B cell (primary cell): ENCODE measurements at regions not wholly inside any gene's neighbourhood (a gene's known extent, or its start where the extent isn't known, plus 50 kb on each side); places are given as distances from the start of the nearest gene placed in this dataset.

ENCODE experiments used
- EZH2 ChIP-seq: IDR thresholded peaks from 2 replicates; pipeline ENCODE4 v1.6.1; 2012; ENCODE audit warnings: borderline replicate concordance, low read depth, mild to moderate bottlenecking, moderate library complexity, low read length; ENCODE audit not compliant: insufficient read depth, poor library complexity, severe bottlenecking
- TF ChIP-seq, protein P1 (sequence below): fragments of 200-600 bp; IDR thresholded peaks from one replicate; pipeline ENCODE4 v1.8.0; 2022; ENCODE audit warnings: antibody characterized with exemption, mild to moderate bottlenecking

DNA sequence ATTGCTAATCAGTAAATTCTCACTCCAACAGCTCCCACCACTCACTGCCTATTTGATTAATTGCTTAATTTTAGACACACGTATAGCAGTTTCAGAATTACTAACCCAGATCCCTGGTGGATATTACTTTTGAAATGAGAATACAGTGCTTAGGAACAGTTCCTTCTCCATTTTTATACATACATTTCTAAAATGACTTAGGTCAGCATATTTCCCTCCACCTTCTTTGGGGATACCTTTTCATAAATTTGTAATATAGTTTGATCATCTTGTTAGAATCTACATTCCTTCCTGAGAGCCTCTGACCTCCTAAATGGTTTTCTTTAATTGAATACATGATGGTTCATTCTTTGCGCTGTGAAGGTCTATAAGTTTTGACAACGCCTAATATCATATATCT is 279.8 kb upstream of the NETO1 start:
- TF ChIP-seq, protein P1, sequence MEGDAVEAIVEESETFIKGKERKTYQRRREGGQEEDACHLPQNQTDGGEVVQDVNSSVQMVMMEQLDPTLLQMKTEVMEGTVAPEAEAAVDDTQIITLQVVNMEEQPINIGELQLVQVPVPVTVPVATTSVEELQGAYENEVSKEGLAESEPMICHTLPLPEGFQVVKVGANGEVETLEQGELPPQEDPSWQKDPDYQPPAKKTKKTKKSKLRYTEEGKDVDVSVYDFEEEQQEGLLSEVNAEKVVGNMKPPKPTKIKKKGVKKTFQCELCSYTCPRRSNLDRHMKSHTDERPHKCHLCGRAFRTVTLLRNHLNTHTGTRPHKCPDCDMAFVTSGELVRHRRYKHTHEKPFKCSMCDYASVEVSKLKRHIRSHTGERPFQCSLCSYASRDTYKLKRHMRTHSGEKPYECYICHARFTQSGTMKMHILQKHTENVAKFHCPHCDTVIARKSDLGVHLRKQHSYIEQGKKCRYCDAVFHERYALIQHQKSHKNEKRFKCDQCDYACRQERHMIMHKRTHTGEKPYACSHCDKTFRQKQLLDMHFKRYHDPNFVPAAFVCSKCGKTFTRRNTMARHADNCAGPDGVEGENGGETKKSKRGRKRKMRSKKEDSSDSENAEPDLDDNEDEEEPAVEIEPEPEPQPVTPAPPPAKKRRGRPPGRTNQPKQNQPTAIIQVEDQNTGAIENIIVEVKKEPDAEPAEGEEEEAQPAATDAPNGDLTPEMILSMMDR: no peak
- TF ChIP-seq EZH2: no peak
